Activated naive CD8-positive, alpha-beta T cell treated with anti-CD3 and anti-CD28 coated beads, Interleukin-2, amount 50 U/mL, for 24 hours (primary cell): ENCODE measurements at regions not wholly inside any gene's neighbourhood (a gene's known extent, or its start where the extent isn't known, plus 50 kb on each side); places are given as distances from the start of the nearest gene placed in this dataset.
"Not testable (repeated sequence)": the region's sequence is repeated elsewhere in the genome, so short reads cannot be mapped to it uniquely, and the experiment has no call there.

Experiments used
- ATAC-seq: fragments of 150-1000 bp; cut with Tn5 transposase; one replicate; pipeline ENCODE4 v1.10.0; 2021
- DNase-seq: peaks from one replicate; pipeline ENCODE4 v3.0.0; 2021
- H3K27ac Mint-ChIP-seq: one replicate; pipeline ENCODE4 v1.8.0; 2021; ENCODE audit warnings: mild to moderate bottlenecking, mixed read lengths
- H3K27me3 Mint-ChIP-seq: one replicate; pipeline ENCODE4 v1.8.0; 2021; ENCODE audit warnings: mixed read lengths
- H3K36me3 Mint-ChIP-seq: one replicate; pipeline ENCODE4 v1.8.0; 2021; ENCODE audit warnings: low read depth, mixed read lengths
- H3K4me1 Mint-ChIP-seq: one replicate; pipeline ENCODE4 v1.8.0; 2021; ENCODE audit warnings: mixed read lengths
- H3K4me3 Mint-ChIP-seq: one replicate; pipeline ENCODE4 v1.8.0; 2021; ENCODE audit warnings: mild to moderate bottlenecking, moderate library complexity, mixed read lengths
- H3K9me3 Mint-ChIP-seq: one replicate; pipeline ENCODE4 v1.8.0; 2021; ENCODE audit warnings: mixed read lengths

DNA sequence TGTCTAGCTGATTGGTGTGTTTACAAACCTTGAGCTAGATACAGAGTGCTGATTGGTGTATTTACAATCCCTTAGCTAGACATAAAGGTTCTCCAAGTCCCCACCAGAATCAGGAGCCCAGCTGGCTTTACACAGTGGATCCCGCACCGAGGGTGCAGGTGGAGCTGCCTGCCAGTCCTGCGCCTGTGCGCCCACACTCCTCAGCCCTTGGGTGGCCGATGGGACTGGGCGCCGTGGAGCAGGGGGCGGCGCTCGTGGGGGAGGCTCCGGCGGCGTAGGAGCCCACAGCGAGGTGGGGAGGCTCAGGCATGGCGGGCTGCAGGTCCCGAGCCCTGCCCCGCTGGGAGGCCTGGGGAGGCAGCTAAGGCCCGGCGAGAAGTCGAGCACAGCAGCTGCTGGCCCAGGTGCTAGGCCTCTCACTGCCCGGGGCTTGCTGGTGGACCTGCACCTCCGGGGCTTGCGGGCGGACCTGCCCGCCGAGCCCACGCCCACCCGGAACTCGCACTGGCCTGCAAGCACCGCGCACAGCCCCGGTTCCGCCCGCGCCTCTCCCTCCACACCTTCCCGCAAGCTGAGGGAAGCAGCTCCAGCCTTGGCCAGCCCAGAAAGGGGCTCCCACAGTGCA is 51.0 kb upstream of the CDYL start:
- Mint-ChIP-seq H3K4me1 (peaks cover 15% of the 10 kb centered on the region), H3K27me3 (peaks cover 13% of the 10 kb centered on the region)
- H3K4me3 Mint-ChIP-seq, DNase-seq, ATAC-seq, H3K27ac Mint-ChIP-seq, H3K36me3 Mint-ChIP-seq, H3K9me3 Mint-ChIP-seq: not testable (repeated sequence)

DNA sequence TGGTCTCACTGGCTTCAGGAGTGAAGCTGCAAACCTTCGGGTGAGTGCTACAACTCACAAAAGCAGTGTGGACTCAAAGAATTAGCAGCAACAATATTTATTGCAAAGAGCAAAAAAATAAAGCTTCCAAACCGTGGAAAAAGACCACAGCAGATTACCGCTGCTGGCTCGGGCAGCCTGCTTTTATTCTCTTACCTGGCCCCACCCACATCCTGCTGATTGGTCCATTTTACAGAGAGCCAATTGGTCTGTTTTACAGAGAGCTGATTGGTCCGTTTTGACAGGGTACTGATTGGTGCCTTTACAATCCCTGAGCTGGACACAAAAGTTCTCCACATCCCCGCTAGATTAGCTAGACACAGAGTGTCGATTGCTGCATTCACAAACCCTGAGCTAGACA is 51.5 kb upstream of the CDYL start:
- H3K36me3 Mint-ChIP-seq, DNase-seq, H3K4me3 Mint-ChIP-seq, H3K9me3 Mint-ChIP-seq, ATAC-seq, H3K27ac Mint-ChIP-seq: not testable (repeated sequence)
- peaks cover 13% of the 10 kb centered on the region for H3K27me3 Mint-ChIP-seq
- H3K4me1 Mint-ChIP-seq: peaks cover 15% of the 10 kb centered on the region

DNA sequence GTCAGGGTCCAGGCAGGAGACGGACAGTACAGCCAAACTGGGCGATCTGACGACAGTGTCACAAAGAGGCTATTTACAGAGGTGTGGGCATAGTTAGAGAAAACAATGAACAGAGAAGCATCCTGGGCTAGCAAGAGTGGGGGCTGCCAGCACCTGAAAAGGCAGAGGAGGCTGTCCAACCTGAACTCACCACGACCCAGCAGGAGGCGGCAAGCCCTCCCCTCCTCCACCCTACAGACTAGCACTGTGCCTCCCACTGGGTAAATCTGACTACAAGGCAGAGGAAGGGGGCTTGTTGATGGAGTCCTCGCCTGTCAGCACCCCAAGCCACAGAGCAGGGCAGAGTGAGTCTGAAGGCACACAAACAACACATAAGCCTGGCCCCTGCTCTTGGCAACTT is 52.8 kb upstream of the CDYL start:
- H3K4me1 Mint-ChIP-seq: peaks cover 13% of the 10 kb centered on the region
- DNase-seq (no peak), ATAC-seq (no peak)
- peaks cover 6% of the 10 kb centered on the region for H3K27me3 Mint-ChIP-seq
- H3K9me3 Mint-ChIP-seq: no peaks in the 10 kb centered on the region
- H3K27ac Mint-ChIP-seq: no peak overlapping the region
- no peaks in the 10 kb centered on the region for H3K36me3 Mint-ChIP-seq
- H3K4me3 Mint-ChIP-seq: no peak overlapping the region

- H3K36me3 Mint-ChIP-seq, H3K27me3 Mint-ChIP-seq, H3K27ac Mint-ChIP-seq, DNase-seq, H3K9me3 Mint-ChIP-seq, ATAC-seq, H3K4me1 Mint-ChIP-seq, H3K4me3 Mint-ChIP-seq: not testable (repeated sequence)
Measured at GRCh38 chr6:4721368-4721767, 54.8 kb upstream of the CDYL start.

DNA sequence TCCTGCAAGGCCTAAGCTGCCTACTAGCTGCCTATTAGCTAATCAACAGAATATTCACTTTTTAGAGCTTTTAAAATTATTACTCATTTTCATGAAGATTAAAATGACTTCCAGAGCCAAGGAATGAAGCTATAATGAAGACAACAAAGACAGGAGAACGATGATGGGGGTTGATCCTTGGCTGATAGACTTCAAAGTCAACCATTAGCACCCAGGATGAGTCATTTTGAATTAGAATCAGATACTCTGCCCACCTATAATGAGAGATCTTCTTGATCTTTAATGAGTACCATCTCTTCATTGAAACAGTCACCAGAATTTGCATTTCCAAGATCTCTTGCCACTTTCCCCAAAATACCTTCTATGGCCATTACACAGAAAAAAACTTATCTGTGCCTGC is 56.7 kb upstream of the CDYL start:
- H3K4me1 Mint-ChIP-seq: peaks cover 5% of the 10 kb centered on the region
- no peaks in the 10 kb centered on the region for H3K9me3 Mint-ChIP-seq
- H3K27me3 Mint-ChIP-seq: peaks cover 2% of the 10 kb centered on the region
- ATAC-seq (no peak), DNase-seq (no peak)
- H3K27ac Mint-ChIP-seq: no peak overlapping the region
- no peaks in the 10 kb centered on the region for H3K36me3 Mint-ChIP-seq
- H3K4me3 Mint-ChIP-seq: no peak overlapping the region

DNA sequence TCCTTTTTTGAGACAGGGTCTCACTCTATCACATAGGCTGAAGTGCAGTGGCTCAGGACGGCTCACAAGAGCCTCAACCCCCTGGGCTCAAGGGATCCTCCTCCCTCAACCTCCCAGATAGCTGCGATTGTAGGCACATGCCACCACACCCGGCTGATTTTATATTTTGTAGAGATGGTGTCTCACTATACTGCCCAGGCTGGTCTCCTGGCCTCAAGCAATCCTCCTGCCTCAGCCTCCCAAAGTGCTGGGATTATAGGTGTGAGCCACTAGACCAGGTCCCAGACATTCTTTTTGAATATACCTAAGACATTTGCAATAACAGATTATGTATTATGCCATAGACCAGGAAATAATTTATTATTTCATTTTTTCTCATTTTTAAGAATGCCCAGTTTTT is 58.3 kb upstream of the CDYL start:
- no peaks in the 10 kb centered on the region for H3K9me3 Mint-ChIP-seq
- no peak for ATAC-seq
- H3K4me3 Mint-ChIP-seq: no peak overlapping the region
- DNase-seq: no peak
- H3K36me3 Mint-ChIP-seq: no peaks in the 10 kb centered on the region
- H3K4me1 Mint-ChIP-seq: peaks cover 5% of the 10 kb centered on the region
- no peak overlapping the region for H3K27ac Mint-ChIP-seq
- H3K27me3 Mint-ChIP-seq: peaks cover 2% of the 10 kb centered on the region

DNA sequence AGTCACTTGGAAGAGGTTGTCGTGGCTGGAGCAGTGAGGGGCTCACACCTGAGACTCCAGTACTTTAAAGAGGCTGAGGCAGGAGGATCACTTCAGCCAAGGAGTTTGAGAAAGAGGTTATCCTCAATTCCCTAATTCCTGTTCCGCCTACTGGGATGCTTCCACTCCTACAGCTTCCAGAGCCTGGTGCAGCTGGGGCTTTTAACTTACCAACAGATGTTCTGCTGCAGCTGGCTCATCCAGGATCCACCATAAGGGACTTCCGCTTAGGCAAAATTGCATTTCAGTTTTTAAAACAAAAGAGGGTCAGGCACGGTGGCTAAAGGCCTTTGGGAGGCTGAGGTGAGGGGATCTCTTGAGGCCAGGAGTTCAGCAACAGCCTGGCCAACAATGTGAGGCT is 59.1 kb upstream of the CDYL start:
- DNase-seq (no peak), ATAC-seq (no peak)
- no peak overlapping the region for H3K27ac Mint-ChIP-seq
- peaks cover 2% of the 10 kb centered on the region for H3K27me3 Mint-ChIP-seq
- H3K4me3 Mint-ChIP-seq: no peak overlapping the region
- peaks cover 5% of the 10 kb centered on the region for H3K4me1 Mint-ChIP-seq
- H3K36me3 Mint-ChIP-seq: no peaks in the 10 kb centered on the region
- H3K9me3 Mint-ChIP-seq: no peaks in the 10 kb centered on the region

DNA sequence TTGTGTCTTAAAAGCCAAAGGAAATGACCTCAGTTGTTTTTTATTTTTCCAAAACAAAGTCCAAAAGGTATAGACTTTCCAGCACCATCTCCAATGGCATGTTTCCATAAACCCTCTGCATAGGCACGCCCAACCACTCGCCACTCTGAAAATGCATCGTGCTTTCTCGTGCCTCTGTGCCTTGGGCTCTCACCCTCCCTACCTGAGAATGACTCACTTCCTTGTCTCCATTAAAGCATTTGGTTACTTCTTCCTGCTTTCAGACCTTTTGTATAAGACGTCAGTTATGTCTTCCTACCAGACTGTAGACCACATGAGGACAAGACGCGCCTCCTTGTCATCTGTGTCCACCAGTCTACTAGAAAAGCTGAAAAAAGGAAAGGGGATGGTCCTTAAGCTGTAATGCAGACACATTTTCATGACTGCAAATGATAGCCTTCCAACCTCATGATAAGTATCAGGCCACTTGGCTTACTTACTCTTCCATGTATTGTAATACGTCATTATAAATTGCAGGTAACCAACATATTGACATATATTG is 61.2 kb upstream of the CDYL start:
- Mint-ChIP-seq H3K9me3 (no peaks in the 10 kb centered on the region), H3K27ac (no peak overlapping the region), H3K4me1 (peaks cover 5% of the 10 kb centered on the region), H3K36me3 (no peaks in the 10 kb centered on the region), H3K27me3 (peaks cover 3% of the 10 kb centered on the region), H3K4me3 (no peak overlapping the region)
- no peak for DNase-seq
- no peak for ATAC-seq

- Mint-ChIP-seq H3K36me3 (no peaks in the 10 kb centered on the region), H3K9me3 (no peaks in the 10 kb centered on the region), H3K27ac (no peak overlapping the region), H3K4me3 (no peak overlapping the region), H3K4me1 (peaks cover 5% of the 10 kb centered on the region), H3K27me3 (peaks cover 7% of the 10 kb centered on the region)
- DNase-seq (no peak), ATAC-seq (no peak)
Measured at GRCh38 chr6:4712291-4712690, 63.9 kb upstream of the CDYL start.

DNA sequence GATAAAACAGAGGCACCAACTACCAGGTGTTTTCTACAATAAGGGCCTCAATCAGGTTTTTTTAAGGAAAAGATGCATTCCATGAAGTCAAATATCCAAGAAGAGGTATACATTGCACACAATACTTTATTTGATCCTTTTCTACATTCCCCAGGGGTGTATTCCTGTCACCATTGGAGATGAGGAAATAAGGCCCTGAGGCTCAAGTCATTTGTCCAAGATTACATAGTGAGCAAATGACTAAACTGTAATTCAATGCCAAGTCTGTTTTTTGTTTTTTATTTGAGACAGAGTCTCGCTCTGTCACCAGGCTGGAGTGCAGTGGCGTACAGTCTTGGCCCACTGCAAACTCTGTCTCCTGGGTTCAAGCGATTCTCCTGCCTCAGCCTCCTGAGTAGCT is 69.2 kb upstream of the CDYL start:
- no peaks in the 10 kb centered on the region for H3K4me1 Mint-ChIP-seq
- no peaks in the 10 kb centered on the region for H3K9me3 Mint-ChIP-seq
- H3K36me3 Mint-ChIP-seq: no peaks in the 10 kb centered on the region
- no peak overlapping the region for H3K27ac Mint-ChIP-seq
- ATAC-seq (no peak), DNase-seq (no peak)
- no peak overlapping the region for H3K4me3 Mint-ChIP-seq
- H3K27me3 Mint-ChIP-seq: peaks cover 5% of the 10 kb centered on the region

DNA sequence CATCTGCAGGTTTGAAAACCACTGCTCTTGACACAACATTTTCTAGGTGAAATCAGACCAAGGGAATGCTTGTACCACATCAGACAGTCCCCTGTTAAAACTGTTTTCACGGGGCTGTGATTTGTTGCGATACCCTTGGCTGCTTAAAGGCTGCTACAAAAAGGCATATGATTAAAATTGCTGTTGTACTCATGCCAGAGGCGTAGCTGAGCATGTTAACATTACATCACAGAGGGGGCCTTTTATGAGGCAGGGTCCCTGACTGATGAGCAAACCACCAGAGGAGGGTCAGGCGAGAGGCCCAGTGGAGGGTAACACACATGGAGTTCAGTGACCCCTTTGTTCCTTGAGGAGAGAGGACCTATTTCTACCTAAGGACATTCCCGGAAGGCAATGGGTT is 70.4 kb upstream of the CDYL start:
- H3K4me1 Mint-ChIP-seq: no peaks in the 10 kb centered on the region
- DNase-seq: no peak
- no peaks in the 10 kb centered on the region for H3K36me3 Mint-ChIP-seq
- no peak overlapping the region for H3K4me3 Mint-ChIP-seq
- ATAC-seq: no peak
- H3K27me3 Mint-ChIP-seq: peaks cover 5% of the 10 kb centered on the region
- H3K9me3 Mint-ChIP-seq: no peaks in the 10 kb centered on the region
- no peak overlapping the region for H3K27ac Mint-ChIP-seq

GRCh38 chr6:4703382-4703781 is 72.8 kb upstream of the CDYL start:
- no peaks in the 10 kb centered on the region for H3K36me3 Mint-ChIP-seq
- no peaks in the 10 kb centered on the region for H3K9me3 Mint-ChIP-seq
- H3K4me1 Mint-ChIP-seq: no peaks in the 10 kb centered on the region

DNA sequence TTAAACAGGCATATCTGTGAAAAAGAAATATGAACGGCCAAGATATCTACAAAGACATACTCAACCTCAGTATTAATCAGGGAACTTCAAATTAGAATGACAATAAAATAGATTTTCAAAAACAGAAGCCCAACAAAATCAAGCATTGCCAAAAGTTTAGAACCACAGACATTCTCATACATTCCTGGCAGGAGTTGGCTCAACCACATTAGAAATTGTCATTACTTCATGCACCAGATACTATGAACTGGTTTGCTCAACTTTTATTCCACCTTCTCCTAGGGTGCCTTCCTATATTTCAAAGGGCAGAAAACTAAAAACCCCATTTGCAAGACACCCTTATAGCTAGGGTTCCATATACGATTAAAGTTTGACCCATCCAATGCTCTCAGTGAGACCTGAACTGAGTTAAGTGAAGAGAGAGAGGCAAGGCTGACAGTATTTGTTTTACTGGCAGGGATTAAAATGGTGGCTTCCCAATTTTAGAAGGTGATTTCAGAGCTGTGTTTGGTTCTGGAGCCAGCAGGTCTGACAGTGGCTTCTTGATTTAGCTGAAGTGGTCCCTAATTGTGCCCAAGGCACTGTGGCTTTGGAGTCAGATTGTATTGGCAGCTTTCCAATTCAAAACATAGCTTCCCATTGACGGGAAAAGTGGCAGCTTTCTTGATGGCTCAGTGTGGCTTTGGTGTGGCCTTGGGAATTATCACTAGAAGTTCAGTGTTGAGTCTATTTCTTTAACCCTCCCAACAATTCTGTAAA is 77.1 kb upstream of the CDYL start:
- Mint-ChIP-seq H3K27me3 (peaks cover 12% of the 10 kb centered on the region), H3K36me3 (no peaks in the 10 kb centered on the region), H3K27ac (no peak overlapping the region), H3K4me3 (no peak overlapping the region), H3K4me1 (no peaks in the 10 kb centered on the region), H3K9me3 (no peaks in the 10 kb centered on the region)
- ATAC-seq (no peak), DNase-seq (no peak)

More at GRCh38 chr6:4703382-4703781, 72.8 kb upstream of the CDYL start:
- Mint-ChIP-seq H3K27me3 (no peaks in the 10 kb centered on the region), H3K27ac (no peak overlapping the region), H3K4me3 (no peak overlapping the region)
- DNase-seq: no peak
- no peak for ATAC-seq

DNA sequence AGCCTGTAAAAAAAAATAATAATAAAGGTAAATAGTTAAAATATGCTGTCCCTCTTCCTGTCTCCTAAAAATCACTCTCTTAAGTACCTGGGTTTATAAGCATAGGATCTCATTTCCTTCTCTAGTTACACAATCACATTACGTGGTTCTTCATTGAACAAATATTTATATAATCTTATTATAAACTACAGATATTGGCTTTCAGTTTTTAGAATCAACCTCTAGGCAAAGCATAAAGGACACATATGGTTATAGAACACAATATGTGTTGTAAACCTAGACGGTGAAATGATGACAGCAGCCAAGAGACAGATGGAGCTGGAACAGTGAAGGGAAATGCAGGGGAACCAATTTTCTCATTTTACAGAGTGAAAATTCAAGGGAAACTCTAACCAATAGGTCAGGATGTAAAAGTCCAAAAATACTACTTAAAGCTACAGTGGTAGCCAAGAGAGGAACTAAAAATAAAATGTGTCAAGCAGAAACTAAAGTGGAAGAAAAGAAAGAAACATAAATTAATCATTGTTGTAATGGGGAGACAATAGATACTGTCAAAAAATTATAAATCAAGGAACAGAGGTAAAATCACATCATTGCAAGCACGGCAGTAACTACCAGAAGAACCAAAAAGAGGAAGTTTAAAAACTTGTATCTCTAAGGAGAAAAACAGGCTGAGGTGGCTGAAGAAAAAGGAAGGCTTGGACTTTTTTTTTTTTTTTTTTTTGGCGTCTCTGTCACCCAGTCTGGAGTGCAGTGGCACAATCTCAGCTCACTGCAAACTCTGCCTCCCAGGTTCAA is 82.8 kb upstream of the CDYL start:
- H3K27me3 Mint-ChIP-seq: peaks cover 29% of the 10 kb centered on the region
- peaks cover 6% of the 10 kb centered on the region for H3K9me3 Mint-ChIP-seq
- H3K4me1 Mint-ChIP-seq: no peaks in the 10 kb centered on the region
- DNase-seq: no peak
- no peak overlapping the region for H3K4me3 Mint-ChIP-seq
- no peak for ATAC-seq
- H3K36me3 Mint-ChIP-seq: no peaks in the 10 kb centered on the region
- no peak overlapping the region for H3K27ac Mint-ChIP-seq

DNA sequence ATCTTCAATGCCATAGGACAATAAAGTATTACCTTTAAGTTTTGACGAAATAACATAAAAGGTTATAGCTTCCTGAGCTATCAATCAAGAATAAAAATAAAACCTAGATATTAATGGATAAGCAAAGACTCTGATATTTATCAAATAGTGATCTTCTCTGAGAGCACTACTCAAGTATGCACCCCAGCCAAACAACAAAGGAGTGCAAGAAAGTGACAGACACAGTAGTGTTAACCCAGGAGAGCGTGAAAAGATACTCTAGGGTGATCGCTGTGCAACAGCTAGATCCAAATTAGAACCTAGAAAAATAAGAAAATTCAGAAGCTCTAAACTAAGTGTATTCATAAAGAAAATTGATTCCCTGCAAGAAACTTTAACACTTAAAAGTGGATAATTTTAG is 83.5 kb upstream of the CDYL start:
- no peaks in the 10 kb centered on the region for H3K36me3 Mint-ChIP-seq
- H3K4me1 Mint-ChIP-seq: no peaks in the 10 kb centered on the region
- ATAC-seq (no peak), DNase-seq (no peak)
- no peak overlapping the region for H3K4me3 Mint-ChIP-seq
- H3K27me3 Mint-ChIP-seq: peaks cover 29% of the 10 kb centered on the region
- peaks cover 6% of the 10 kb centered on the region for H3K9me3 Mint-ChIP-seq
- no peak overlapping the region for H3K27ac Mint-ChIP-seq
